Progenitor cell of endocrine pancreas (in vitro differentiated cells): ENCODE measurements at regions not wholly inside any gene's neighbourhood (a gene's known extent, or its start where the extent isn't known, plus 50 kb on each side); places are given as distances from the start of the nearest gene placed in this dataset.

Experiments used
- DNase-seq: peaks from one replicate; pipeline ENCODE4 v3.0.0; 2021; ENCODE audit warnings: low spot score; ENCODE audit not compliant: unreplicated experiment
- H3K27ac Mint-ChIP-seq: 2 replicates; pipeline ENCODE4 v1.8.0; 2021; ENCODE audit warnings: mild to moderate bottlenecking, moderate library complexity, mixed read lengths
- H3K27me3 Mint-ChIP-seq: 2 replicates; pipeline ENCODE4 v1.8.0; 2021; ENCODE audit warnings: mixed read lengths
- H3K36me3 Mint-ChIP-seq: 2 replicates; pipeline ENCODE4 v1.8.0; 2022; ENCODE audit warnings: mixed read lengths; ENCODE audit not compliant: insufficient read depth
- H3K4me1 Mint-ChIP-seq: 2 replicates; pipeline ENCODE4 v1.8.0; 2021; ENCODE audit warnings: low read depth, mixed read lengths
- H3K4me3 Mint-ChIP-seq: 2 replicates; pipeline ENCODE4 v1.8.0; 2021; ENCODE audit warnings: low read depth, mild to moderate bottlenecking, moderate library complexity, mixed read lengths
- H3K9me3 Mint-ChIP-seq: 2 replicates; pipeline ENCODE4 v1.8.0; 2021; ENCODE audit warnings: low read depth, mixed read lengths
- TF ChIP-seq, protein P1 (sequence below): fragments of 200-600 bp; sonication (generic); IDR thresholded peaks from one replicate; pipeline ENCODE4 v1.5.0; 2021; ENCODE audit warnings: antibody characterized with exemption, mild to moderate bottlenecking; ENCODE audit not compliant: unreplicated experiment

GRCh38 chr9:91159664-91160121, 202.0 kb downstream of the AUH start:
- Mint-ChIP-seq H3K27me3 (no peaks in the 10 kb centered on the region), H3K4me1 (peaks cover 7% of the 10 kb centered on the region)

DNA sequence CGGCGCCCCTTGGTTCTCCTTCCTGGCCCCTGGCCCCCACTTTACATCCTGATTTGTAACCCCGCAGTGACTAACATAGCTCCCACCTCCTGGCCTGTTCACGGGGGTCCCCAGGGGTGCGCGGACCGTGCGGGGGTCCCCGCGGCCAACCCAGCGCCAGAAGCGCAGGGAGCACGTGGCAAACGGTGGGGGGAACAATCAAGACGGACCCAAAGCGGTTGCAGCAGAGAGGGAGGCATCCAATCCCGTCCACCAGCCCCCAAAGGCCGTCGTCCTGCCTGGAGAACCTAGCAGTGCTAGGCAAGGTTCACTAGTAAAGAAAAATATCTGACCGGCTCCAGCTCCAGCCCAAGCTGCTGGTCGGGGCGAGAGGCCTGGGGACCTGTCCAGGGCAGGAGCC, 201.5 kb downstream of the AUH start:
- H3K9me3 Mint-ChIP-seq = no peaks in the 10 kb centered on the region
- no peak overlapping the region for H3K4me3 Mint-ChIP-seq
- H3K4me1 Mint-ChIP-seq = peaks cover 7% of the 10 kb centered on the region
- TF ChIP-seq, protein P1, sequence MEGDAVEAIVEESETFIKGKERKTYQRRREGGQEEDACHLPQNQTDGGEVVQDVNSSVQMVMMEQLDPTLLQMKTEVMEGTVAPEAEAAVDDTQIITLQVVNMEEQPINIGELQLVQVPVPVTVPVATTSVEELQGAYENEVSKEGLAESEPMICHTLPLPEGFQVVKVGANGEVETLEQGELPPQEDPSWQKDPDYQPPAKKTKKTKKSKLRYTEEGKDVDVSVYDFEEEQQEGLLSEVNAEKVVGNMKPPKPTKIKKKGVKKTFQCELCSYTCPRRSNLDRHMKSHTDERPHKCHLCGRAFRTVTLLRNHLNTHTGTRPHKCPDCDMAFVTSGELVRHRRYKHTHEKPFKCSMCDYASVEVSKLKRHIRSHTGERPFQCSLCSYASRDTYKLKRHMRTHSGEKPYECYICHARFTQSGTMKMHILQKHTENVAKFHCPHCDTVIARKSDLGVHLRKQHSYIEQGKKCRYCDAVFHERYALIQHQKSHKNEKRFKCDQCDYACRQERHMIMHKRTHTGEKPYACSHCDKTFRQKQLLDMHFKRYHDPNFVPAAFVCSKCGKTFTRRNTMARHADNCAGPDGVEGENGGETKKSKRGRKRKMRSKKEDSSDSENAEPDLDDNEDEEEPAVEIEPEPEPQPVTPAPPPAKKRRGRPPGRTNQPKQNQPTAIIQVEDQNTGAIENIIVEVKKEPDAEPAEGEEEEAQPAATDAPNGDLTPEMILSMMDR = no peak
- DNase-seq = no peak
- H3K27ac Mint-ChIP-seq = no peak overlapping the region
- H3K27me3 Mint-ChIP-seq = no peaks in the 10 kb centered on the region
- H3K36me3 Mint-ChIP-seq = no peaks in the 10 kb centered on the region

More at GRCh38 chr9:91159664-91160121, 202.0 kb downstream of the AUH start:
- Mint-ChIP-seq H3K9me3 (no peaks in the 10 kb centered on the region), H3K27ac (no peak overlapping the region), H3K4me3 (no peak overlapping the region), H3K36me3 (no peaks in the 10 kb centered on the region)
- DNase-seq = no peak
- TF ChIP-seq, protein P1 = no peak

DNA sequence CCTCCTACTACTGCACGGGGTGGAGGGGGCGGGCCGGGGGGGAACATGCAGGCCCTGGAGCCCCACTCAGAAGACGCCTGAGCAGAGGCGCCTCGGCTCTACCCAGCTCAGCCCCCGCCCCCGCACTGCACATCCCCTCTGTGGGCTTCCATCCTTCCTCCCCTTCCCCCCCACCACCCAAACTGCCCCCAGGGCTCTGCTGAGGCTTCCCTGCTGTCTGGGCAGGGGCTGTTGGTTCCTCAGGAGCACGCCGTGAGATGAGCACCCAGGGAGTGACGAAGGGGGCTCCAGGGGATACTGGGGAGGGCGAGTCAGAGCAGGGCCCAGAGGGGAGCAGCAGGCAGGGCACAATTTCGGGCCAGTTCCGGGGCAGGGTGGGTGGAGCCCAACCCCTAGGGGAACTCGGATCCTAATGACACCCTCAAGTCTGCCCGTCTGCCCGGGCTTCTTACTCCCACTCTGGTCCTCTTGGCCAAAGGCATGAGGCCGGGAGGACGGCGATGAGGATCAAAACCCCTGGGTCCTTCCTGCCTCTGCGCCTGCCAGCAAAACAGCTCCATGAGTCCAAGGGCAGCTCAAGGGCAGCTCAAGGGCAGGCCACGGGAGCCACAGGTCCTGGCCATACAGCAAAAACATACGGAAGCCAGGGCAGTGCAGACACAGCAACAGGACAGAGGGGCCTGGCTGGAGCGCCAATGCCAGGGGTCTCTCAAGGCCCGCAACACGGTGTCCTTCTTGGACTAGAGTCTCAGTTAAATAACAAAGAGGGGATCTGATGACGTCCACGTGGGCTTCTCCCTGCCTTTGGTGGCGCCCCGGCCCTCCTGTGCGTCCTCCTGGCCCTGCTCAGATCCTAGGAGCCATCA, 200.9 kb downstream of the AUH start:
- no peaks in the 10 kb centered on the region for H3K27me3 Mint-ChIP-seq
- peaks cover 7% of the 10 kb centered on the region for H3K4me1 Mint-ChIP-seq
- no peaks in the 10 kb centered on the region for H3K9me3 Mint-ChIP-seq
- no peak for DNase-seq
- H3K36me3 Mint-ChIP-seq = no peaks in the 10 kb centered on the region
- TF ChIP-seq, protein P1 = no peak
- no peak overlapping the region for H3K4me3 Mint-ChIP-seq
- H3K27ac Mint-ChIP-seq = peak overlapping the region; percentile 59

- H3K9me3 Mint-ChIP-seq = no peaks in the 10 kb centered on the region
- peak overlapping the region; percentile 59 for H3K27ac Mint-ChIP-seq
- no peaks in the 10 kb centered on the region for H3K36me3 Mint-ChIP-seq
- TF ChIP-seq, protein P1 = no peak
- H3K27me3 Mint-ChIP-seq = no peaks in the 10 kb centered on the region
- DNase-seq = no peak
- no peak overlapping the region for H3K4me3 Mint-ChIP-seq
- peaks cover 7% of the 10 kb centered on the region for H3K4me1 Mint-ChIP-seq
Measured at GRCh38 chr9:91161465-91162300, 200.0 kb downstream of the AUH start.

GRCh38 chr9:91162311-91162710, 199.4 kb downstream of the AUH start:
- no peaks in the 10 kb centered on the region for H3K9me3 Mint-ChIP-seq
- no peak overlapping the region for H3K27ac Mint-ChIP-seq
- DNase-seq = no peak
- no peaks in the 10 kb centered on the region for H3K27me3 Mint-ChIP-seq
- H3K4me3 Mint-ChIP-seq = no peak overlapping the region
- TF ChIP-seq, protein P1 = no peak
- H3K36me3 Mint-ChIP-seq = no peaks in the 10 kb centered on the region
- H3K4me1 Mint-ChIP-seq = peaks cover 7% of the 10 kb centered on the region
